HG03064 (cell line): ENCODE measurements at regions not wholly inside any gene's neighbourhood (a gene's known extent, or its start where the extent isn't known, plus 50 kb on each side); places are given as distances from the start of the nearest gene placed in this dataset.

Experiments used
- ATAC-seq: cut with Tn5 transposase; IDR thresholded peaks from one replicate; pipeline ENCODE4 v1.9.1; 2021; ENCODE audit warnings: low read depth; ENCODE audit not compliant: unreplicated experiment

GRCh38 chr13:75135325-75135825 lies 346.6 kb downstream of the TBC1D4 start:
- no peak for ATAC-seq

- no peak for ATAC-seq
Observed at GRCh38 chr13:75132701-75133695, 349.0 kb downstream of the TBC1D4 start.

- no peak for ATAC-seq
Observed at GRCh38 chr13:75129331-75129730, 352.6 kb downstream of the TBC1D4 start.

GRCh38 chr13:75124415-75124814 lies 357.6 kb downstream of the TBC1D4 start:
- no peak for ATAC-seq

- ATAC-seq = no peak
Observed at GRCh38 chr13:75123428-75123827, 358.5 kb downstream of the TBC1D4 start.

GRCh38 chr13:75120085-75120484 lies 361.9 kb downstream of the TBC1D4 start:
- no peak for ATAC-seq

- no peak for ATAC-seq
Observed at GRCh38 chr13:75115171-75115570, 366.8 kb downstream of the TBC1D4 start.

- ATAC-seq = no peak
Observed at GRCh38 chr13:75103976-75104375, 378.0 kb downstream of the TBC1D4 start.

- no peak for ATAC-seq
Observed at GRCh38 chr13:75102001-75102716, 379.8 kb downstream of the TBC1D4 start.

- no peak for ATAC-seq
Observed at GRCh38 chr13:75101348-75101747, 380.6 kb downstream of the TBC1D4 start.

- no peak for ATAC-seq
Observed at GRCh38 chr13:75092143-75092542, 389.8 kb downstream of the TBC1D4 start.

GRCh38 chr13:75091718-75092117 lies 390.3 kb downstream of the TBC1D4 start:
- no peak for ATAC-seq

- no peak for ATAC-seq
Observed at GRCh38 chr13:75090872-75091615, 390.9 kb downstream of the TBC1D4 start.

- no peak for ATAC-seq
Observed at GRCh38 chr13:75088915-75089314, 393.1 kb downstream of the TBC1D4 start.

- no peak for ATAC-seq
Observed at GRCh38 chr13:75079226-75079625, 402.7 kb downstream of the TBC1D4 start.

- no peak for ATAC-seq
Observed at GRCh38 chr13:75076476-75076875, 405.5 kb downstream of the TBC1D4 start.

GRCh38 chr13:75073786-75074185 lies 408.2 kb downstream of the TBC1D4 start:
- no peak for ATAC-seq

- ATAC-seq = no peak
Observed at GRCh38 chr13:75072891-75073290, 409.1 kb downstream of the TBC1D4 start.

GRCh38 chr13:75072368-75072767 lies 409.6 kb downstream of the TBC1D4 start:
- ATAC-seq = no peak

- ATAC-seq = no peak
Observed at GRCh38 chr13:75071796-75072195, 410.2 kb downstream of the TBC1D4 start.

- no peak for ATAC-seq
Observed at GRCh38 chr13:75071395-75071794, 410.6 kb downstream of the TBC1D4 start.
